CD14-positive monocyte (primary cell): ENCODE measurements at regions not wholly inside any gene's neighbourhood (a gene's known extent, or its start where the extent isn't known, plus 50 kb on each side); places are given as distances from the start of the nearest gene placed in this dataset.
"Not testable (repeated sequence)": the region's sequence is repeated elsewhere in the genome, so short reads cannot be mapped to it uniquely, and the experiment has no call there.

Experiments used
- DNase-seq, 3 donors: peaks; one replicate each; pipeline ENCODE4 v3.0.0-alpha.2; 2011 to 2022
- H2AFZ ChIP-seq: 2 replicates; pipeline ENCODE4 v1.6.0; 2012; ENCODE audit warnings: mild to moderate bottlenecking, low read depth, low read length, inconsistent platforms; ENCODE audit not compliant: insufficient read depth, poor library complexity, severe bottlenecking
- H3K27ac ChIP-seq, 2 donors: 1 replicate in 1 of 2; 2 replicates in 1 of 2; pipeline ENCODE4 v1.5.1; 2012 to 2013; ENCODE audit warnings: low read length in 2 of 2, control low read depth in 1 of 2, inconsistent platforms in 1 of 2, low read depth in 1 of 2, mild to moderate bottlenecking in 1 of 2
- H3K27me3 ChIP-seq, 2 donors: one replicate each; pipeline versions ENCODE4 v1.6.0 to v1.6.1; 2011 to 2013; ENCODE audit warnings: low read length in 2 of 2; ENCODE audit not compliant: control insufficient read depth in 2 of 2, insufficient read depth in 2 of 2
- H3K36me3 ChIP-seq, 2 donors: replicated peaks in 1 of 2; 1 replicate in 1 of 2; 2 replicates in 1 of 2; pipeline versions ENCODE4 v1.5.1 to v1.6.1; 2012 to 2013; ENCODE audit warnings: low read length in 2 of 2, control low read depth in 1 of 2, inconsistent platforms in 1 of 2, mild to moderate bottlenecking in 1 of 2; ENCODE audit not compliant: insufficient read depth in 2 of 2, control insufficient read depth in 1 of 2
- H3K4me1 ChIP-seq, 2 donors: 1 replicate in 1 of 2; 2 replicates in 1 of 2; pipeline versions ENCODE4 v1.5.1 to v1.6.1; 2012 to 2013; ENCODE audit warnings: low read length in 2 of 2, control low read depth in 1 of 2, inconsistent platforms in 1 of 2, mild to moderate bottlenecking in 1 of 2, moderate library complexity in 1 of 2; ENCODE audit not compliant: insufficient read depth in 2 of 2, control insufficient read depth in 1 of 2
- H3K4me2 ChIP-seq: replicated peaks from 2 replicates; pipeline ENCODE3; 2012; ENCODE audit warnings: low read length, moderate library complexity, mild to moderate bottlenecking; ENCODE audit not compliant: poor library complexity, severe bottlenecking; ENCODE audit errors: extremely low read depth
- H3K4me3 ChIP-seq, 3 experiments: fragments of 200-600 bp in 1 of 3; sonication (generic) in 1 of 3; replicated peaks in 1 of 3; 1 replicate in 2 of 3; 2 replicates in 1 of 3; pipeline ENCODE4 v1.5.1; 2011 to 2013; ENCODE audit warnings: low read length in 3 of 3, mild to moderate bottlenecking in 3 of 3, control low read depth in 2 of 3, low read depth in 2 of 3, inconsistent platforms in 1 of 3, moderate library complexity in 1 of 3
- H3K79me2 ChIP-seq: 2 replicates; pipeline ENCODE4 v1.6.0; 2012; ENCODE audit warnings: mild to moderate bottlenecking, control low read depth, inconsistent platforms, low read length, moderate library complexity; ENCODE audit not compliant: insufficient read depth
- H3K9ac ChIP-seq: 2 replicates; pipeline ENCODE4 v1.6.0; 2017; ENCODE audit warnings: low read length, mild to moderate bottlenecking; ENCODE audit not compliant: insufficient read depth, poor library complexity, severe bottlenecking
- H3K9me3 ChIP-seq, 2 donors: replicated peaks in 1 of 2; 1 replicate in 1 of 2; 2 replicates in 1 of 2; pipeline versions ENCODE4 v1.5.1 to v1.6.1; 2012 to 2013; ENCODE audit warnings: low read length in 2 of 2, control low read depth in 1 of 2; ENCODE audit not compliant: control insufficient read depth in 1 of 2, insufficient read depth in 1 of 2
- H4K20me1 ChIP-seq: 2 replicates; pipeline ENCODE4 v1.6.0; 2012; ENCODE audit warnings: mild to moderate bottlenecking, low read length, control low read depth, moderate library complexity; ENCODE audit not compliant: insufficient read depth
- H3K27ac Mint-ChIP-seq, 7 donors: one replicate each; pipeline ENCODE4 v1.8.0; 2020; ENCODE audit warnings: mild to moderate bottlenecking in 7 of 7, mixed read lengths in 7 of 7, moderate library complexity in 6 of 7, inconsistent platforms in 2 of 7
- H3K27me3 Mint-ChIP-seq, 3 donors: one replicate each; pipeline ENCODE4 v1.8.0; 2021 to 2022; ENCODE audit warnings: low read depth in 3 of 3, mild to moderate bottlenecking in 3 of 3, mixed read lengths in 3 of 3, moderate library complexity in 3 of 3, inconsistent platforms in 1 of 3
- H3K36me3 Mint-ChIP-seq, 2 donors: one replicate each; pipeline ENCODE4 v1.8.0; 2020; ENCODE audit warnings: mixed read lengths in 2 of 2, inconsistent platforms in 1 of 2, mild to moderate bottlenecking in 1 of 2
- H3K4me1 Mint-ChIP-seq: one replicate; pipeline ENCODE4 v1.8.0; 2020; ENCODE audit warnings: mild to moderate bottlenecking, mixed read lengths
- H3K4me3 Mint-ChIP-seq, 2 donors: one replicate each; pipeline ENCODE4 v1.8.0; 2020; ENCODE audit warnings: mild to moderate bottlenecking in 2 of 2, mixed read lengths in 2 of 2, moderate library complexity in 1 of 2
- H3K9me3 Mint-ChIP-seq, 7 donors: one replicate each; pipeline ENCODE4 v1.8.0; 2020 to 2022; ENCODE audit warnings: mixed read lengths in 7 of 7, mild to moderate bottlenecking in 6 of 7, moderate library complexity in 6 of 7, inconsistent platforms in 2 of 7
- CTCF ChIP-seq: fragments of 200-600 bp; IDR thresholded peaks from one replicate; pipeline ENCODE4 v1.8.0; 2022; ENCODE audit warnings: antibody characterized with exemption, mild to moderate bottlenecking
- WGBS: methylation state at CpG from one replicate; pipeline ENCODE4 v1.1.5; 2013; ENCODE audit warnings: missing lambda C conversion rate; ENCODE audit not compliant: insufficient coverage; 5-methylcytosine and 5-hydroxymethylcytosine counted together
- intact Hi-C, 2 donors: fragments of 100-400 bp; cut with micrococcal nuclease; formaldehyde crosslinking; loops; one replicate each; pipeline versions ENCODE4 v1.15.0 to v1.15.1; 2023

GRCh38 chr12:114152066-114152465, 185.9 kb upstream of the RBM19 start:
- Histone ChIP-seq H3K4me3 (no peak overlapping the region), H3K4me1 (no peaks in the 10 kb centered on the region), H3K79me2 (no peaks in the 10 kb centered on the region), H3K9ac (no peak overlapping the region), H4K20me1 (no peaks in the 10 kb centered on the region), H3K9me3 (no peaks in the 10 kb centered on the region), H3K4me2 (no peak overlapping the region), H3K27ac (no peak overlapping the region), H2AFZ (no peak overlapping the region), H3K36me3 (no peaks in the 10 kb centered on the region), H3K27me3 (no peaks in the 10 kb centered on the region)
- no CpG with 5 or more reads among the region's 1 CpG for WGBS
- Mint-ChIP-seq H3K4me3 (no peak overlapping the region), H3K4me1 (no peaks in the 10 kb centered on the region), H3K9me3 (peaks cover 0 to 3% (median 0%) of the 10 kb centered on the region in 7 donors), H3K27ac (no peak overlapping the region), H3K27me3 (no peaks in the 10 kb centered on the region), H3K36me3 (no peaks in the 10 kb centered on the region)
- TF ChIP-seq CTCF = no peak
- intact Hi-C loops = no loop called here
- no peak for DNase-seq

- intact Hi-C loops, H4K20me1 ChIP-seq, H3K27me3 Mint-ChIP-seq, H2AFZ ChIP-seq, H3K4me3 ChIP-seq, H3K27me3 ChIP-seq, H3K4me1 Mint-ChIP-seq, H3K27ac Mint-ChIP-seq, H3K4me2 ChIP-seq, H3K9me3 ChIP-seq, H3K36me3 Mint-ChIP-seq, H3K9me3 Mint-ChIP-seq, DNase-seq, H3K4me3 Mint-ChIP-seq, H3K36me3 ChIP-seq, H3K9ac ChIP-seq, H3K79me2 ChIP-seq, H3K27ac ChIP-seq, H3K4me1 ChIP-seq: not testable (repeated sequence)
Measured at GRCh38 chr12:114150584-114150983, 184.5 kb upstream of the RBM19 start.
